GM12878 (cell line): ENCODE measurements at regions not wholly inside any gene's neighbourhood (a gene's known extent, or its start where the extent isn't known, plus 50 kb on each side); places are given as distances from the start of the nearest gene placed in this dataset.

Experiments
- ATAC-seq: fragments of 200-7000 bp; cut with Tn5 transposase; 3 replicates; pipeline ENCODE4 v1.9.1; 2020; ENCODE audit warnings: mild to moderate bottlenecking, moderate library complexity
- BruUV-seq: library from RNA; stranded (reverse); fragments of 400-500 nt; replicated peaks from 2 replicates; lab custom pipeline; 2021; lab: Mats Ljungman, UMichigan
- CTCF ChIA-PET: fragments of 300-600 bp; sonication (Branson Sonifier 250); formaldehyde crosslinking; extraction: SDS; loops from one replicate; lab custom pipeline; 2021; ENCODE audit warnings: inconsistent platforms; lab: Yijun Ruan, JAX
- POLR2A ChIA-PET: fragments of 350-600 bp; formaldehyde crosslinking; extraction: SDS; loops from one replicate; lab custom pipeline; 2021; ENCODE audit warnings: inconsistent platforms; lab: Charles Lee
- RAD21 ChIA-PET: fragments of 300-600 bp; sonication (Branson Sonifier 250); formaldehyde crosslinking; loops from one replicate; lab custom pipeline; 2023; ENCODE audit warnings: antibody characterized with exemption; ENCODE audit not compliant: unreplicated experiment; lab: Charles Lee
- SMC1A ChIA-PET: fragments of 300-600 bp; sonication (Branson Sonifier 250); formaldehyde crosslinking; loops from one replicate; lab custom pipeline; 2023; ENCODE audit not compliant: unreplicated experiment, uncharacterized antibody; lab: Charles Lee
- DNase-seq: peaks from one replicate; pipeline ENCODE4 v3.0.0-alpha.2; 2011; ENCODE audit warnings: low read depth, low spot score
- FAIRE-seq: peaks from 3 replicates; lab custom pipeline; 2011; peaks lifted over from hg19 to GRCh38; lab: Jason Lieb, UNC
- H2AFZ ChIP-seq: 2 replicates; pipeline ENCODE4 v1.6.0; 2011; ENCODE audit warnings: low read depth, low read length, control low read depth; ENCODE audit not compliant: control insufficient read depth
- H3K27ac ChIP-seq: 2 replicates; pipeline ENCODE4 v1.5.1; 2011; ENCODE audit warnings: control low read depth; ENCODE audit not compliant: control insufficient read depth, insufficient read depth
- H3K27me3 ChIP-seq, 2 experiments: replicated peaks in 1 of 2; 2 replicates each; pipeline versions ENCODE4 v1.6.0 to v1.6.1; 2011; ENCODE audit warnings: low read length in 1 of 2; ENCODE audit not compliant: control insufficient read depth in 2 of 2, insufficient read depth in 2 of 2
- H3K36me3 ChIP-seq, 2 experiments: 2 replicates each; pipeline ENCODE4 v1.5.1; 2011; ENCODE audit warnings: low read length in 1 of 2; ENCODE audit not compliant: control insufficient read depth in 2 of 2, insufficient read depth in 2 of 2
- H3K4me1 ChIP-seq: 2 replicates; pipeline ENCODE4 v1.6.1; 2011; ENCODE audit warnings: mild to moderate bottlenecking, low read length, moderate library complexity, mixed read lengths; ENCODE audit not compliant: control insufficient read depth, insufficient read depth
- H3K4me2 ChIP-seq: 2 replicates; pipeline ENCODE4 v1.6.0; 2011; ENCODE audit warnings: control low read depth; ENCODE audit not compliant: control insufficient read depth, insufficient read depth
- H3K4me3 ChIP-seq: fragments of 200-600 bp; sonication (generic); 2 replicates; pipeline ENCODE4 v1.5.1; 2016
- H3K79me2 ChIP-seq: 2 replicates; pipeline ENCODE4 v1.6.0; 2011; ENCODE audit warnings: low read length; ENCODE audit not compliant: control insufficient read depth, insufficient read depth
- H3K9ac ChIP-seq: 2 replicates; pipeline ENCODE4 v1.8.0; 2011; ENCODE audit warnings: low read length, control low read depth, mixed read lengths; ENCODE audit not compliant: control insufficient read depth, insufficient read depth
- H3K9me3 ChIP-seq: replicated peaks from 3 replicates; pipeline ENCODE4 v1.5.1; 2011; ENCODE audit warnings: mild to moderate bottlenecking, low read length; ENCODE audit not compliant: control insufficient read depth, insufficient read depth
- H4K20me1 ChIP-seq: 2 replicates; pipeline ENCODE4 v1.6.0; 2011; ENCODE audit not compliant: control insufficient read depth, insufficient read depth
- BCLAF1 ChIP-seq: fragments of 450-650 bp; IDR thresholded peaks from 2 replicates; pipeline ENCODE4 v1.6.1; 2017; ENCODE audit warnings: antibody characterized with exemption, mild to moderate bottlenecking, moderate library complexity
- GABPA ChIP-seq: IDR thresholded peaks from 2 replicates; pipeline ENCODE4 v1.6.1; 2014; ENCODE audit warnings: antibody characterized with exemption, low read depth, mild to moderate bottlenecking, inconsistent platforms
- MAX ChIP-seq: IDR thresholded peaks from 2 replicates; pipeline ENCODE4 v1.6.1; 2012; ENCODE audit warnings: low read depth, low read length, improper control_type of control experiment
- MYC ChIP-seq: IDR thresholded peaks from 2 replicates; pipeline ENCODE4 v1.6.1; 2011; ENCODE audit warnings: mild to moderate bottlenecking, low read length, moderate library complexity, inconsistent platforms; ENCODE audit not compliant: insufficient read depth, insufficient replicate concordance, insufficient read length, severe bottlenecking
- PAX8 ChIP-seq: fragments of 450-650 bp; IDR thresholded peaks from 2 replicates; pipeline ENCODE4 v1.6.1; 2017; ENCODE audit warnings: mild to moderate bottlenecking, moderate library complexity
- POLR2AphosphoS5 ChIP-seq: IDR thresholded peaks from 2 replicates; pipeline ENCODE4 v1.6.1; 2011; ENCODE audit warnings: mild to moderate bottlenecking, low read length, inconsistent platforms
- RAD21 ChIP-seq: IDR thresholded peaks from 2 replicates; pipeline ENCODE4 v1.6.1; 2011; ENCODE audit warnings: mild to moderate bottlenecking, low read depth, low read length, moderate library complexity; ENCODE audit not compliant: insufficient read depth
- SMAD5 ChIP-seq: IDR thresholded peaks from 2 replicates; pipeline ENCODE4 v1.6.1; 2016; ENCODE audit warnings: antibody characterized with exemption, low read depth
- SP1 ChIP-seq: IDR thresholded peaks from one replicate; pipeline ENCODE4 v1.6.1; 2011; ENCODE audit warnings: low read depth, low read length
- SREBF1 ChIP-seq: IDR thresholded peaks from 2 replicates; pipeline ENCODE4 v1.6.1; 2012; ENCODE audit warnings: mild to moderate bottlenecking, low read length
- TAF1 ChIP-seq: IDR thresholded peaks from 2 replicates; pipeline ENCODE4 v1.6.1; 2011; ENCODE audit warnings: mild to moderate bottlenecking, low read depth, low read length, borderline replicate concordance
- TCF7 ChIP-seq: IDR thresholded peaks from 2 replicates; pipeline ENCODE4 v1.6.1; 2014; ENCODE audit warnings: antibody characterized with exemption, borderline replicate concordance
- WGBS: methylation state at CpG from one replicate; pipeline ENCODE4 v1.1.6; 2016; ENCODE audit warnings: low lambda C conversion rate; ENCODE audit not compliant: insufficient replicate concordance, insufficient coverage; ENCODE audit errors: missing lambda C conversion rate; 5-methylcytosine and 5-hydroxymethylcytosine counted together
- in situ Hi-C: fragments of 300-500 bp; cut with MboI; formaldehyde crosslinking; loops from 9 replicates; pipeline ENCODE4 v1.14.3; 2018; ENCODE audit warnings: mixed read lengths
- intact Hi-C: fragments of 100-400 bp; cut with micrococcal nuclease; formaldehyde crosslinking; loops from one replicate; pipeline ENCODE4 v1.14.2; 2022; ENCODE audit not compliant: unreplicated experiment
- TF ChIP-seq, protein P1 (sequence below): fragments of 450-650 bp; IDR thresholded peaks from 2 replicates; pipeline ENCODE4 v1.6.1; 2016; ENCODE audit warnings: mild to moderate bottlenecking

DNA sequence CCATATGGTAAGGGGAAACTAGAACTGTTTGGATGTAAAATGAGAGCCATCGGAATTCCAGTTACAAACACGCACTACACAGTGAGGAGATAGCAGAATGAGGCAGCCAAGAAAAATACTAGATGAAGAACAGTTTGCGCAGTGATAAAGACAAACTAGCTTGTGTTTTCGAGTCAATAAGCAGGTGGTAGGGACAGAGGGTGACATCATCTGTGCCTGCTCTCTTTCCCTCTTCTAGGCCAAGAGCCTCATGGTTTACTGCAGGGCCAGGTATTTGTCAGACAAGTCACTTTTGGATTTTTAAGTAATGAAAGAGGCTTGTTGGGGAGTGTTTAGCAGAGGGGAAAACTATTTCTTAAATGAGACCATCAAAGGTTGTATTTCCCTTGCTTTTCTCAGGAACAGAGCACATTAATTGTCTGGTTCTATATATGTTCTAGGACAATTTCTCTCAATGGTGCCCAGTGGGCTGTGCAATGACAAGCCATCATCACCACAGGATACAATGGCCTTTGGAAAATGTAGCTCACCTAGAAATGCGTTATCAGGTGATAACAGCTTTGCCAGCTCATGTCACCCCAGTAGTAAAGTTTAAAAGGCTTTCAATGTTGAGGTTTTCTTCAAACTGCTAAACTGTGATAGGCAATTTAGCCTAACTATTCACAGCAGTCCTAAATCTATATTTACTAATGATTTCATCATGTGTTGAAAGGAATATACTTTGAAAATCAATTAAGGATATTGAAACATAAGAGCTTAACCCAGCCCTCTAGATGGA is 1210.3 kb upstream of the ZEB2 start:
- in situ Hi-C loops, result no loop called here

More for the DNA sequence above, 1210.3 kb upstream of the ZEB2 start:
- ChIA-PET SMC1A (interaction anchor here (0.9 kb wide), 1 partner anchor 26 kb away, joined by 3 read pairs; no protein-coding TSS in a partner anchor), RAD21 (no interaction called here), CTCF (interaction anchor here (0.9 to 1.8 kb wide), 4 partner anchors 23 to 932 kb away, joined by 3 to 5 read pairs (median 3); no protein-coding TSS in a partner anchor), POLR2A (no interaction called here)
- Histone ChIP-seq H3K36me3 (no peaks in the 10 kb centered on the region), H4K20me1 (no peaks in the 10 kb centered on the region), H3K4me1 (no peaks in the 10 kb centered on the region), H3K9me3 (no peaks in the 10 kb centered on the region), H3K9ac (no peak overlapping the region), H3K27me3 (no peaks in the 10 kb centered on the region; a peak in 1 of 4 replicates), H3K4me2 (no peak overlapping the region), H3K79me2 (no peaks in the 10 kb centered on the region), H3K4me3 (no peak overlapping the region), H3K27ac (no peak overlapping the region), H2AFZ (no peak overlapping the region)
- 59% methylated on average over 5 of the region's 5 CpGs for WGBS
- no peak for FAIRE-seq
- no TSS peak for BruUV-seq
- no peak for DNase-seq
- no peak for TF ChIP-seq TAF1
- TF ChIP-seq RAD21, result no peak
- no peak for TF ChIP-seq MAX
- no peak for TF ChIP-seq GABPA
- TF ChIP-seq SP1, result no peak
- TF ChIP-seq SMAD5, result no peak
- no peak for TF ChIP-seq PAX8
- TF ChIP-seq, protein P1, sequence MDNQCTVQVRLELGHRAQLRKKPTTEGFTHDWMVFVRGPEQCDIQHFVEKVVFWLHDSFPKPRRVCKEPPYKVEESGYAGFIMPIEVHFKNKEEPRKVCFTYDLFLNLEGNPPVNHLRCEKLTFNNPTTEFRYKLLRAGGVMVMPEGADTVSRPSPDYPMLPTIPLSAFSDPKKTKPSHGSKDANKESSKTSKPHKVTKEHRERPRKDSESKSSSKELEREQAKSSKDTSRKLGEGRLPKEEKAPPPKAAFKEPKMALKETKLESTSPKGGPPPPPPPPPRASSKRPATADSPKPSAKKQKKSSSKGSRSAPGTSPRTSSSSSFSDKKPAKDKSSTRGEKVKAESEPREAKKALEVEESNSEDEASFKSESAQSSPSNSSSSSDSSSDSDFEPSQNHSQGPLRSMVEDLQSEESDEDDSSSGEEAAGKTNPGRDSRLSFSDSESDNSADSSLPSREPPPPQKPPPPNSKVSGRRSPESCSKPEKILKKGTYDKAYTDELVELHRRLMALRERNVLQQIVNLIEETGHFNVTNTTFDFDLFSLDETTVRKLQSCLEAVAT, result no peak
- no peak for TF ChIP-seq SREBF1
- no peak for TF ChIP-seq MYC
- TF ChIP-seq POLR2AphosphoS5, result no peak
- no peak for TF ChIP-seq BCLAF1
- TF ChIP-seq TCF7, result no peak
- no peak for ATAC-seq
- intact Hi-C loops, result no loop called here
